ENCODE measurements at regions not wholly inside any gene's neighbourhood (a gene's known extent, or its start where the extent isn't known, plus 50 kb on each side); places are given as distances from the start of the nearest gene placed in this dataset.

DNA sequence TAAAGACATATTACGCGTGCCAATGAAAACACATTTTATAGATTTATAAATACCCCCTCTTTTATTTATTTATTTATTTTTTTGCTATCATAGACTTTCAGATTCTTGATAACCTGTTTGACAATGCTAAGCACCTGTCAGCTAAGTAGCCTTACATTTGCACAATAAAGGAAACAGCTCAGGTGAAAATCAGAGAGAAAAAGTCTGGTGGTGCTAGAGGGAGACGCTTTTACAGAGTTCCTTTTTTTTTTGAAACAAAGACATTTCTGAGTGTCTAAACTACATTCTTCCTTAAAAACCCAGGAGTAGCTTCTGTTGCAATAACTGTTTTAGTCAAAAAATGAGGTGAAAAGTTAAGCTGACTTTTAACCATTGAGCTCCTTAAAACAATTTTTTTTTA is 1611.6 kb downstream of the NCAM2 start:
- TF ChIP-seq, protein P1, sequence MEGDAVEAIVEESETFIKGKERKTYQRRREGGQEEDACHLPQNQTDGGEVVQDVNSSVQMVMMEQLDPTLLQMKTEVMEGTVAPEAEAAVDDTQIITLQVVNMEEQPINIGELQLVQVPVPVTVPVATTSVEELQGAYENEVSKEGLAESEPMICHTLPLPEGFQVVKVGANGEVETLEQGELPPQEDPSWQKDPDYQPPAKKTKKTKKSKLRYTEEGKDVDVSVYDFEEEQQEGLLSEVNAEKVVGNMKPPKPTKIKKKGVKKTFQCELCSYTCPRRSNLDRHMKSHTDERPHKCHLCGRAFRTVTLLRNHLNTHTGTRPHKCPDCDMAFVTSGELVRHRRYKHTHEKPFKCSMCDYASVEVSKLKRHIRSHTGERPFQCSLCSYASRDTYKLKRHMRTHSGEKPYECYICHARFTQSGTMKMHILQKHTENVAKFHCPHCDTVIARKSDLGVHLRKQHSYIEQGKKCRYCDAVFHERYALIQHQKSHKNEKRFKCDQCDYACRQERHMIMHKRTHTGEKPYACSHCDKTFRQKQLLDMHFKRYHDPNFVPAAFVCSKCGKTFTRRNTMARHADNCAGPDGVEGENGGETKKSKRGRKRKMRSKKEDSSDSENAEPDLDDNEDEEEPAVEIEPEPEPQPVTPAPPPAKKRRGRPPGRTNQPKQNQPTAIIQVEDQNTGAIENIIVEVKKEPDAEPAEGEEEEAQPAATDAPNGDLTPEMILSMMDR (IDR thresholded peaks at IDR 0.05; ENCODE audit: insufficient read depth, low read length, poor library complexity, severe bottlenecking): no peak
- TF ChIP-seq EZH2phosphoT487 (conservative IDR thresholded peaks at IDR 0.05; ENCODE audit: low read length): no peak
